Neural cell (in vitro differentiated cells): ENCODE measurements at regions not wholly inside any gene's neighbourhood (a gene's known extent, or its start where the extent isn't known, plus 50 kb on each side); places are given as distances from the start of the nearest gene placed in this dataset.

ENCODE experiments used
- H2AFZ ChIP-seq: fragments of 200-600, 300-800 bp; sonication (generic), shearing (Covaris generic); 2 replicates; pipeline ENCODE4 v1.6.0; 2014; ENCODE audit warnings: low read depth, mild to moderate bottlenecking, antibody characterized with exemption, low read length, moderate library complexity
- H3F3A ChIP-seq: fragments of 200-600 bp; shearing (Covaris generic); 2 replicates; pipeline ENCODE4 v1.6.1; 2016; ENCODE audit warnings: mild to moderate bottlenecking, moderate library complexity, mixed read lengths, antibody characterized with exemption, low read length; ENCODE audit not compliant: insufficient read depth, poor library complexity, severe bottlenecking
- H3K27ac ChIP-seq: fragments of 200-600, 300-800 bp; sonication (generic), shearing (Covaris generic); 2 replicates; pipeline ENCODE4 v1.5.1; 2014; ENCODE audit warnings: mild to moderate bottlenecking, low read length, moderate library complexity
- H3K27me3 ChIP-seq: fragments of 300-800, 200-600 bp; sonication (generic), shearing (Covaris generic); 2 replicates; pipeline ENCODE4 v1.6.0; 2014; ENCODE audit warnings: mild to moderate bottlenecking, low read depth, low read length, moderate library complexity; ENCODE audit not compliant: insufficient read depth
- H3K36me3 ChIP-seq: fragments of 300-800, 200-600 bp; sonication (generic), shearing (Covaris generic); 2 replicates; pipeline ENCODE4 v1.5.1; 2014; ENCODE audit warnings: mild to moderate bottlenecking, antibody characterized with exemption, low read length, moderate library complexity; ENCODE audit not compliant: insufficient read depth
- H3K4me2 ChIP-seq: fragments of 300-800, 200-600 bp; sonication (generic), shearing (Covaris generic); 2 replicates; pipeline ENCODE4 v1.6.0; 2014; ENCODE audit warnings: mild to moderate bottlenecking, low read length
- H3K4me3 ChIP-seq: fragments of 300-800, 200-600 bp; sonication (generic), shearing (Covaris generic); 2 replicates; pipeline ENCODE4 v1.5.1; 2014; ENCODE audit warnings: mild to moderate bottlenecking, low read length, moderate library complexity
- H3K79me2 ChIP-seq: fragments of 200-600 bp; shearing (Covaris generic); replicated peaks from 2 replicates; pipeline ENCODE4 v1.6.0; 2014; ENCODE audit warnings: mild to moderate bottlenecking, low read length, moderate library complexity; ENCODE audit not compliant: insufficient read depth
- H3K9ac ChIP-seq: fragments of 300-800, 200-600 bp; sonication (generic), shearing (Covaris generic); 2 replicates; pipeline ENCODE4 v1.6.1; 2016; ENCODE audit warnings: mild to moderate bottlenecking, low read length, mixed read lengths
- H3K9me2 ChIP-seq: fragments of 200-600 bp; shearing (Covaris generic); 2 replicates; pipeline ENCODE4 v1.6.1; 2016; ENCODE audit warnings: mild to moderate bottlenecking, low read length, mixed read lengths; ENCODE audit not compliant: insufficient read depth
- H3K9me3 ChIP-seq: fragments of 200-600, 300-800 bp; sonication (generic), shearing (Covaris generic); 2 replicates; pipeline ENCODE4 v1.6.1; 2016; ENCODE audit warnings: mild to moderate bottlenecking, mixed run types, low read length, moderate library complexity, mixed read lengths
- H4K20me1 ChIP-seq: fragments of 200-600 bp; shearing (Covaris generic); 2 replicates; pipeline ENCODE4 v1.6.1; 2016; ENCODE audit warnings: mild to moderate bottlenecking, mixed run types; ENCODE audit not compliant: insufficient read depth
- CTCF ChIP-seq: fragments of 450-650 bp; IDR thresholded peaks from 2 replicates; pipeline ENCODE4 v1.5.1; 2014; ENCODE audit warnings: antibody characterized with exemption, mild to moderate bottlenecking, moderate library complexity; ENCODE audit not compliant: poor library complexity, severe bottlenecking
- EP300 ChIP-seq: fragments of 450-650 bp; conservative IDR thresholded peaks from 2 replicates; pipeline ENCODE4 v1.6.1; 2014; ENCODE audit warnings: antibody characterized with exemption, mild to moderate bottlenecking, moderate library complexity; ENCODE audit not compliant: poor library complexity, severe bottlenecking
- EZH2 ChIP-seq: fragments of 200-600, 300-800 bp; shearing (Covaris generic), sonication (generic); IDR thresholded peaks from 2 replicates; pipeline ENCODE4 v1.6.1; 2014; ENCODE audit warnings: antibody characterized with exemption, low read length, borderline replicate concordance, mild to moderate bottlenecking; ENCODE audit not compliant: insufficient read depth, poor library complexity, severe bottlenecking
- MXI1 ChIP-seq: fragments of 450-650 bp; conservative IDR thresholded peaks from 2 replicates; pipeline ENCODE4 v1.6.1; 2014; ENCODE audit warnings: antibody characterized with exemption, mild to moderate bottlenecking; ENCODE audit not compliant: poor library complexity, severe bottlenecking
- POLR2AphosphoS5 ChIP-seq: IDR thresholded peaks from 2 replicates; pipeline ENCODE4 v1.6.1; 2012
- RAD21 ChIP-seq: fragments of 450-650 bp; conservative IDR thresholded peaks from 2 replicates; pipeline ENCODE4 v1.6.1; 2014; ENCODE audit warnings: antibody characterized with exemption, mild to moderate bottlenecking, moderate library complexity
- REST ChIP-seq: IDR thresholded peaks from 2 replicates; pipeline ENCODE4 v1.6.1; 2012; ENCODE audit warnings: borderline replicate concordance
- SMC3 ChIP-seq: fragments of 450-650 bp; conservative IDR thresholded peaks from 2 replicates; pipeline ENCODE4 v1.6.1; 2014; ENCODE audit warnings: antibody characterized with exemption, mild to moderate bottlenecking, moderate library complexity; ENCODE audit not compliant: poor library complexity
- TAF1 ChIP-seq: IDR thresholded peaks from 2 replicates; pipeline ENCODE4 v1.6.1; 2012; ENCODE audit warnings: low read depth

GRCh38 chr2:138202762-138203161 lies 238.5 kb downstream of the HNMT start:
- H2AFZ ChIP-seq: no peak overlapping the region
- no peaks in the 10 kb centered on the region for H3K36me3 ChIP-seq
- TF ChIP-seq EZH2: no peak
- TF ChIP-seq TAF1: no peak
- TF ChIP-seq MXI1: no peak
- TF ChIP-seq EP300: no peak
- TF ChIP-seq SMC3: no peak
- TF ChIP-seq RAD21: no peak
- TF ChIP-seq CTCF: no peak
- TF ChIP-seq POLR2AphosphoS5: no peak
- TF ChIP-seq REST: no peak
- H3K9me2 ChIP-seq: no peaks in the 10 kb centered on the region
- no peaks in the 10 kb centered on the region for H4K20me1 ChIP-seq
- no peaks in the 10 kb centered on the region for H3K79me2 ChIP-seq
- no peak overlapping the region for H3K4me3 ChIP-seq
- no peaks in the 10 kb centered on the region for H3F3A ChIP-seq
- no peak overlapping the region for H3K4me2 ChIP-seq
- no peaks in the 10 kb centered on the region for H3K9me3 ChIP-seq
- no peak overlapping the region for H3K27ac ChIP-seq
- H3K9ac ChIP-seq: no peak overlapping the region
- no peaks in the 10 kb centered on the region for H3K27me3 ChIP-seq

GRCh38 chr2:138205281-138205680 lies 241.0 kb downstream of the HNMT start:
- Histone ChIP-seq H3K79me2 (no peaks in the 10 kb centered on the region), H3K9ac (no peak overlapping the region), H3K9me3 (no peaks in the 10 kb centered on the region), H3K4me3 (no peak overlapping the region), H3K27me3 (no peaks in the 10 kb centered on the region), H4K20me1 (no peaks in the 10 kb centered on the region), H3K36me3 (no peaks in the 10 kb centered on the region), H3K9me2 (no peaks in the 10 kb centered on the region), H3K27ac (no peak overlapping the region), H3K4me2 (no peak overlapping the region), H3F3A (no peaks in the 10 kb centered on the region), H2AFZ (no peak overlapping the region)
- TF ChIP-seq RAD21 (no peak), TAF1 (no peak), CTCF (no peak), REST (no peak), SMC3 (no peak), MXI1 (no peak)
